B cell (primary cell): ENCODE measurements at regions not wholly inside any gene's neighbourhood (a gene's known extent, or its start where the extent isn't known, plus 50 kb on each side); places are given as distances from the start of the nearest gene placed in this dataset.

Source experiments
- ATAC-seq: fragments of 200-7000 bp; cut with Tn5 transposase; one replicate; pipeline ENCODE4 v1.10.0; 2021; ENCODE audit warnings: low read depth, mild to moderate bottlenecking, moderate number of reproducible peaks, moderate library complexity
- CTCF ChIA-PET: fragments of 350-600 bp; sonication (Branson Sonifier 250); formaldehyde crosslinking; loops from one replicate; lab custom pipeline; 2021; ENCODE audit warnings: antibody characterized with exemption, inconsistent platforms; lab: Charles Lee
- POLR2A ChIA-PET: fragments of 350-600 bp; sonication (Branson Sonifier 250); formaldehyde crosslinking; loops from one replicate; lab custom pipeline; 2021; ENCODE audit warnings: antibody characterized with exemption; lab: Charles Lee
- DNase-seq: peaks from one replicate; pipeline ENCODE4 v3.0.0; 2013
- H2AFZ ChIP-seq: 2 replicates; pipeline ENCODE4 v1.6.1; 2012; ENCODE audit warnings: mild to moderate bottlenecking, low read depth, low read length; ENCODE audit not compliant: insufficient read depth, poor library complexity, severe bottlenecking
- H3K27ac ChIP-seq, 2 donors: 1 replicate in 1 of 2; 2 replicates in 1 of 2; pipeline ENCODE4 v1.5.1; 2012 to 2013; ENCODE audit warnings: low read length in 2 of 2, mild to moderate bottlenecking in 2 of 2, moderate library complexity in 1 of 2
- H3K27me3 ChIP-seq, 4 experiments: fragments of 200-600 bp in 1 of 4; sonication (generic) in 1 of 4; replicated peaks in 1 of 4; 1 replicate in 2 of 4; 2 replicates in 2 of 4; pipeline versions ENCODE4 v1.6.1 to v1.7.0; 2013 to 2016; ENCODE audit warnings: low read length in 3 of 4, mild to moderate bottlenecking in 2 of 4, mixed read lengths in 1 of 4, moderate library complexity in 1 of 4; ENCODE audit not compliant: insufficient read depth in 4 of 4, control insufficient read depth in 3 of 4; ENCODE audit errors: control extremely low read depth in 1 of 4
- H3K36me3 ChIP-seq, 2 experiments: replicated peaks in 1 of 2; 1 replicate in 1 of 2; 2 replicates in 1 of 2; pipeline versions ENCODE4 v1.6.1 to v1.7.1; 2013; ENCODE audit warnings: low read length in 1 of 2; ENCODE audit not compliant: insufficient read depth in 2 of 2, control insufficient read depth in 1 of 2; ENCODE audit errors: control extremely low read depth in 1 of 2, extremely low read depth in 1 of 2
- H3K4me1 ChIP-seq, 2 donors: fragments of 200-600 bp in 1 of 2; sonication (generic) in 1 of 2; 1 replicate in 1 of 2; 2 replicates in 1 of 2; pipeline versions ENCODE4 v1.5.1 to v1.6.1; 2013 to 2017; ENCODE audit warnings: low read length in 2 of 2; ENCODE audit not compliant: control insufficient read depth in 2 of 2, insufficient read depth in 2 of 2
- H3K4me2 ChIP-seq: replicated peaks from 2 replicates; pipeline ENCODE3; 2012; ENCODE audit warnings: mild to moderate bottlenecking, low read depth, low read length; ENCODE audit not compliant: poor library complexity, severe bottlenecking
- H3K4me3 ChIP-seq, 5 experiments: fragments of 200-600 bp in 1 of 5; sonication (generic) in 1 of 5; 1 replicate in 3 of 5; 2 replicates in 2 of 5; pipeline versions ENCODE4 v1.5.1 to v1.7.0; 2011 to 2016; ENCODE audit warnings: low read length in 4 of 5, mild to moderate bottlenecking in 4 of 5, low read depth in 2 of 5, control low read depth in 1 of 5, moderate library complexity in 1 of 5; ENCODE audit not compliant: insufficient read depth in 1 of 5; ENCODE audit errors: control extremely low read depth in 1 of 5, extremely low read depth in 1 of 5
- H3K79me2 ChIP-seq: fragments of 200-600 bp; sonication (generic); one replicate; pipeline ENCODE4 v1.6.0; 2016; ENCODE audit warnings: low read length; ENCODE audit not compliant: control insufficient read depth, insufficient read depth
- H3K9ac ChIP-seq: fragments of 200-600 bp; sonication (generic); 2 replicates; pipeline ENCODE4 v1.6.1; 2017; ENCODE audit warnings: mild to moderate bottlenecking, low read length, moderate library complexity
- H3K9me3 ChIP-seq, 3 donors: one replicate each; pipeline versions ENCODE4 v1.6.1 to v1.7.1; 2013; ENCODE audit warnings: low read length in 2 of 3; ENCODE audit not compliant: control insufficient read depth in 2 of 3, insufficient read depth in 1 of 3; ENCODE audit errors: control extremely low read depth in 1 of 3
- H4K20me1 ChIP-seq: 2 replicates; pipeline ENCODE4 v1.6.0; 2012; ENCODE audit warnings: mild to moderate bottlenecking, low read length; ENCODE audit not compliant: insufficient read depth, control insufficient read depth, poor library complexity, severe bottlenecking
- H3K27ac Mint-ChIP-seq: one replicate; pipeline ENCODE4 v1.8.0; 2021; ENCODE audit warnings: mixed read lengths
- H3K27me3 Mint-ChIP-seq: one replicate; pipeline ENCODE4 v1.8.0; 2021; ENCODE audit warnings: mixed read lengths
- H3K4me1 Mint-ChIP-seq: one replicate; pipeline ENCODE4 v1.8.0; 2021; ENCODE audit warnings: mixed read lengths
- H3K4me3 Mint-ChIP-seq: one replicate; pipeline ENCODE4 v1.8.0; 2021; ENCODE audit warnings: mixed read lengths
- H3K9me3 Mint-ChIP-seq: one replicate; pipeline ENCODE4 v1.8.0; 2022; ENCODE audit warnings: mixed read lengths; ENCODE audit not compliant: insufficient read depth
- EZH2 ChIP-seq: IDR thresholded peaks from 2 replicates; pipeline ENCODE4 v1.6.1; 2012; ENCODE audit warnings: borderline replicate concordance, low read depth, mild to moderate bottlenecking, moderate library complexity, low read length; ENCODE audit not compliant: insufficient read depth, poor library complexity, severe bottlenecking
- WGBS: methylation state at CpG from one replicate; pipeline ENCODE4 v1.1.5; 2013; ENCODE audit warnings: missing lambda C conversion rate; ENCODE audit not compliant: insufficient coverage; 5-methylcytosine and 5-hydroxymethylcytosine counted together
- intact Hi-C: fragments of 100-400 bp; cut with micrococcal nuclease; formaldehyde crosslinking; loops from one replicate; pipeline ENCODE4 v1.10.0; 2022
- TF ChIP-seq, protein P1 (sequence below): fragments of 200-600 bp; IDR thresholded peaks from one replicate; pipeline ENCODE4 v1.8.0; 2022; ENCODE audit warnings: antibody characterized with exemption, mild to moderate bottlenecking

DNA sequence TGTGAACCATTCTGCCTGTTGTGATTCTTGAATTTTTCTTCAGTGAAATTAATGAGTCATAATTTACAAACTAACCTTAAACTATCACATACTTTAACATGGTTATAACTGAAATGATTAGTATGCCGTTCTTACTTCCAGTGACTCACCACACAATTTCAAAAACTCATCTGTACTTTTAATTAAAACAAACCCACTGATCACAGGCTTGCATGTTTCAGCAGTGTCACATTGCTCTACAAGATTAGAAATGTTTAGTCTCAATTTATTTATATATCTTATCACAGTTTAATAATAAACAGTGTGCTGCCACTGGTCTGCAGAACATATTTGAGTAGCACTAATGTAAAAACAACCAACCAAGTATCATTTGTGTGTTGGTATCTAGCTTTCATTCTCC lies 2227.9 kb upstream of the PCDH20 start:
- ATAC-seq (no peak), DNase-seq (no peak)
- Mint-ChIP-seq H3K27ac (no peak overlapping the region), H3K4me3 (no peak overlapping the region), H3K27me3 (no peaks in the 10 kb centered on the region), H3K9me3 (no peaks in the 10 kb centered on the region), H3K4me1 (no peaks in the 10 kb centered on the region)
- POLR2A ChIA-PET: no interaction called here
- Histone ChIP-seq H3K9ac (no peak overlapping the region), H3K4me3 (no peak overlapping the region), H3K79me2 (no peaks in the 10 kb centered on the region), H3K4me2 (no peak overlapping the region), H4K20me1 (no peaks in the 10 kb centered on the region), H3K27me3 (no peaks in the 10 kb centered on the region), H3K9me3 (no peaks in the 10 kb centered on the region), H3K27ac (no peak overlapping the region), H2AFZ (no peak overlapping the region), H3K4me1 (no peaks in the 10 kb centered on the region), H3K36me3 (no peaks in the 10 kb centered on the region)
- WGBS: no CpG with 5 or more reads among the region's 1 CpG
- TF ChIP-seq, protein P1, sequence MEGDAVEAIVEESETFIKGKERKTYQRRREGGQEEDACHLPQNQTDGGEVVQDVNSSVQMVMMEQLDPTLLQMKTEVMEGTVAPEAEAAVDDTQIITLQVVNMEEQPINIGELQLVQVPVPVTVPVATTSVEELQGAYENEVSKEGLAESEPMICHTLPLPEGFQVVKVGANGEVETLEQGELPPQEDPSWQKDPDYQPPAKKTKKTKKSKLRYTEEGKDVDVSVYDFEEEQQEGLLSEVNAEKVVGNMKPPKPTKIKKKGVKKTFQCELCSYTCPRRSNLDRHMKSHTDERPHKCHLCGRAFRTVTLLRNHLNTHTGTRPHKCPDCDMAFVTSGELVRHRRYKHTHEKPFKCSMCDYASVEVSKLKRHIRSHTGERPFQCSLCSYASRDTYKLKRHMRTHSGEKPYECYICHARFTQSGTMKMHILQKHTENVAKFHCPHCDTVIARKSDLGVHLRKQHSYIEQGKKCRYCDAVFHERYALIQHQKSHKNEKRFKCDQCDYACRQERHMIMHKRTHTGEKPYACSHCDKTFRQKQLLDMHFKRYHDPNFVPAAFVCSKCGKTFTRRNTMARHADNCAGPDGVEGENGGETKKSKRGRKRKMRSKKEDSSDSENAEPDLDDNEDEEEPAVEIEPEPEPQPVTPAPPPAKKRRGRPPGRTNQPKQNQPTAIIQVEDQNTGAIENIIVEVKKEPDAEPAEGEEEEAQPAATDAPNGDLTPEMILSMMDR: no peak
- no peak for TF ChIP-seq EZH2
- CTCF ChIA-PET: no interaction called here
- intact Hi-C loops: no loop called here

DNA sequence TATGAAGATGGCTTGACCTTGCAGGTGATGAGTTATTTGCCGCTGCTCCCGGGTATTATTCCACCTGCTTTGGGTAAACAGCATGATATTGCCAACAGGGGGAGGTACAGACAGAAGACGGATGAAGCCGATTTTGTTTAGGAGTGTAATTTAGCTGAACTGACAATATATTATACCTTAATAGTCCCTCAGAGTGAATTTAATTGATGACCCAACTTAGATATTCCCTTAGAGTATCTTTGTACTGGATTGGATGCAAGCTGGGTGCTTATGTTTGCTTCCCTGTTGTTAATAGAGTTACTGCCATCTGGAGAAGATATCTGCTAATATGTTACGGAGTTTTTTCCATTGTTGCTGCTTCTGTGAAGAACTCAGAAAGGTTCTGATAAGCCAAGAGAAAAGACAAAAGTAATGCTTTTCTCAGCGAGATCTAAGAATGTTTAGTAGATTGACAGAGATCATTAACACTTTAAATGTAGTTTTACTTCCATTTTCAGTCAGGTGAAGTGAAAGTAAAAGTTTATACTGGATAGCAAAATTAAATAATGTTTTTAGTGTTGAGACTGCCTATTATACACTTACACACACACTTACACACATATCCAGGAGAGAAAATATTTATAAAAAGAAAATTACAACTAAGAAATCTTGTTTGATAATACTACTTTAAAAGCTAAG lies 2220.8 kb upstream of the PCDH20 start:
- peak overlapping the region; percentile 63 for H3K9ac ChIP-seq
- H3K27ac ChIP-seq: no peak overlapping the region
- ChIA-PET POLR2A (no interaction called here), CTCF (interaction anchor here (0.9 kb wide), 1 partner anchor 39 kb away, joined by 3 read pairs; no protein-coding TSS in a partner anchor)
- ATAC-seq (no peak), DNase-seq (no peak)
- H3K4me3 Mint-ChIP-seq: peak overlapping the region; percentile 52
- TF ChIP-seq, protein P1: no peak
- TF ChIP-seq EZH2: no peak
- WGBS: 69% methylated on average over 2 of the region's 6 CpGs
- no peaks in the 10 kb centered on the region for H3K4me1 ChIP-seq
- peak overlapping the region; percentile 58 for H3K4me2 ChIP-seq
- no peaks in the 10 kb centered on the region for H3K27me3 Mint-ChIP-seq
- H3K27me3 ChIP-seq: no peaks in the 10 kb centered on the region
- no peaks in the 10 kb centered on the region for H3K4me1 Mint-ChIP-seq
- peak overlapping the region in 3 of 5 experiments; percentile 35 to 66 (median 48) for H3K4me3 ChIP-seq
- H3K9me3 ChIP-seq: no peaks in the 10 kb centered on the region
- H3K9me3 Mint-ChIP-seq: no peaks in the 10 kb centered on the region
- H3K79me2 ChIP-seq: no peaks in the 10 kb centered on the region
- intact Hi-C loops: no loop called here
- H4K20me1 ChIP-seq: no peaks in the 10 kb centered on the region
- no peak overlapping the region for H3K27ac Mint-ChIP-seq
- H2AFZ ChIP-seq: peak overlapping the region; percentile 59
- H3K36me3 ChIP-seq: no peaks in the 10 kb centered on the region
